ENCODE measurements at regions not wholly inside any gene's neighbourhood (a gene's known extent, or its start where the extent isn't known, plus 50 kb on each side); places are given as distances from the start of the nearest gene placed in this dataset.

DNA sequence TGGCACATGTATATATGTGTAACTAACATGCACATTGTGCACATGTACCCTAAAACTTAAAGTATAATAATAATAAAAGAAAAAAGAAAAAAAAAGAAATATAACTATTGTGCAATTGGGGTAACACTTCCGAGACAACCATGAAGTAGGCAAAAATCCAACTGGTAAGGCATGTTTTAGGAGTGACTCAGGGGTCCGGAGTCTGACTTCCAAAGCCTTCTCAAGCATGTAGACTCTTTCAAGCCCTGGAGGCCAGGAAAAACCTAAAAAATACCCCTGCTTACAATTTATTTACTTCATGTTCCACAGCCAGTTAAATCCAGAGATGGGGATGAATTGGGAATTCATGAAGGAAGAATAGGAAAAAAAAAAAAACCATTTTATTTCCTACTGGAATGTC is 161.3 kb upstream of the PHACTR1 start:
- no peak for DNase-seq

DNA sequence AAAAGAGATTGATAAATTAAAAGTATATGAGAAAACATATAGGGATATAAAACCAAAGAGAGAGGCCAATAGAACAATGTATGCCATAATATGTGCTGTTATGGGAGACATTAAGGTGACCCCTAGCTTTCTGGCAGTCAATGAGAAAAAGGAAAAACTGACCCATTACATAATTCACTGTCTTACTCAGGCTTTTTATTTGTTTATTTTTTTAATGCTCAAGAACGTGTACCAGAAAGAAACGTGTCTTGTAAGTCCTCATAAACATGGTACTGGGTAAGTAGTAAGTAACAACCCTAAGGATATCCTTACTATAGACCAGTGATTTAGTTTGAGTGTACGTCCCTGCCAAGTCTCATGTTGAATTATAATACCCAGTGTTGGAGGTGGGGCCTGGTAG is 160.8 kb upstream of the PHACTR1 start:
- no peak for DNase-seq

- no peak for DNase-seq
Observed at GRCh38 chr6:12557765-12558164, 158.8 kb upstream of the PHACTR1 start.

DNA sequence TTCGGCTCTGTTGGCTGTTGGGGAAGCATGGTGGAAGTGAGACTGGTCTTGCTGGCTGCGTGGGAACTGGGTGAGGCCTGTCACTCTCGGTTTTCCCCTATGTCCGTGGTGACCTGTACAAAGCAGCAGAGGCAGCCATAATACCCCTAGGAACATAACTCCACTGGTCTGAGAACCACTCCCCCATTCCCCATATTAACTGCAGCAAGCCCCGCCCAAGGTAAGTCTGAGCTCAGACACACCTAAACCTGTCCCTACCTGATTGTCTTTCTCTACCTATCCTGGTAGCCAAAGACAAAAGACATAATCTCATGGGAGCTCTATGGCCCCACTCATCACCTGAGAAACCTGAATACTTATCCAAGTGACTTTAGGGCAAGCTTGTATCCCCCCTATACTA is 156.3 kb upstream of the PHACTR1 start:
- no peak for DNase-seq

DNA sequence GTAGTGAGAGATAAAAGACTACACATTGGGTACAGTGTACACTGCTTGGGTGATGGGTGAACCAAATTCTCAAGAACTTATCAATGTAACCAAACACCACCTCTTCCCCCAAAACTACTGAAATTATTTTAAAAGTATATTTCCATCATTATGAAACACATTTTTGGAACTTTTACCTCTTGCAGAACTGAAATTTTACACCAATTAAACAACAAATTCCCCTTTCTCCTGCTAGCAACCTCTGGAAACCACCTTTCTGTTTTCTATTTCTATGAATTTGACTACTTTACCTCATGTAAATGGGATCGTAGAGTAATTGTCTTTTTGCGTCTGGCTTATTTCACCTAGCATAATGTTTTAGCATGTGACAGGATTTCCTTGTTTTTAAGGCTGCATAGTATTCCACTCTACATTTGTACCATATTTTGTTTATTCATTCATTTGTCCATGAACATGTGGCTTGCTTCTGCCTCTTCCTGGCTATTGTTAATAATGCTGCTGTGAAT is 149.9 kb upstream of the PHACTR1 start:
- DNase-seq: no peak

DNA sequence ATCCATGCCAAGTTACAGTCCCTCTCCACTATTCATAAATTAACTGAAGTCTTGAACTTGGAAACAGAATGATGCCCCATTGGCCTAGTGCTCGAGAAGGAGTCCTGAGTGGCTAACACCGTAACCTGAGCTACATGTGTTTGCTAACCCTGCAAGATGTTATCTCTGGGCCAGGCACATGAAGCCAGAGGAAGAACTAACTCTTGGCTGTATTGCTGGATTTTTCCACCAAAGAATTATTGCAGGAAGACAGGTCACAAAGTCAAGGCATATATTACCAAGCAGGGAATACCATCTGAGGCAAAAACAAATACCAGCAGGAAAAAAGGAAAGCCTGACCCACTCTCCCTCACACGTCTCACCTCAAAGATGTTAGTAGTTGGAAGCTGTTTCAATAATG is 148.9 kb upstream of the PHACTR1 start:
- no peak for DNase-seq

DNA sequence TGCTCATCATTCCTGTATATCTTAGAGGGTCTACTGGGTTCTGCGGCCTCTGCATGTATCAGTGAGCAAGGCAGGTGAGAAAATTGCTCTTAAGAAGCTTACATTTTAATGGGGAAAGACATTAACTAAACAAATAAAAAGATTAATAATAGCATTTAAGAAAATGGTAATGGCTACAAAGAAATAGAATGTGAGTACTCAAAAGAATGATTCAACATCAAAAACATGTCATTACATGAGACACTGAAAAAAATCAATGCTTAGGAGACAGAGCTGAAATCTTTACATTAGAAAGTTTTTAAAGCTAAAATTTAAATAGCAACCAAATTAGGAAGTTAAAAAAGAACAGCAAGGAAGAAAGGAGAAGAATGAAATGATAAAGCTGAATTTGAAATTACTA is 146.9 kb upstream of the PHACTR1 start:
- DNase-seq: no peak

- DNase-seq: no peak
Observed at GRCh38 chr6:12570461-12571030, 146.0 kb upstream of the PHACTR1 start.

GRCh38 chr6:12572896-12573827 is 143.4 kb upstream of the PHACTR1 start:
- DNase-seq: no peak

- no peak for DNase-seq
Observed at GRCh38 chr6:12575961-12576360, 140.6 kb upstream of the PHACTR1 start.

DNA sequence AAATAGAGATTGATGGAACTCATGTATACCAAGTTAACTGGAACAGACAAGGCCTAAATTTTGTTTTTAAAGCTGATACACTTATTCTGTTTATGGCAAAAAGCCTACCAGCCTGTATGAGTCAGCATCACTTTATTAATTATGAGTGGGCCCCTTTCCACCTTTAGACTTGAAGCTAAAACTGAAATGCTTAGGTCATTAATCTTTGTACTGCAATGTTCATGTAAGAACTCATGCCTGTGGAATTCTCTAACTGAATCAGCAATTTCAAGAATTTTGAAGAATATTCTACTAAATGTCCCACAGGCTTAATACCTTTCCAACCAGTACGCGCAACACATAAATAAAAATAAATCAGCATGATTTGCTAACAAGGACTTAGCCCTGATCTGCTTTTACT is 140.2 kb upstream of the PHACTR1 start:
- no peak for DNase-seq

GRCh38 chr6:12577124-12577850 is 139.3 kb upstream of the PHACTR1 start:
- DNase-seq: no peak

DNA sequence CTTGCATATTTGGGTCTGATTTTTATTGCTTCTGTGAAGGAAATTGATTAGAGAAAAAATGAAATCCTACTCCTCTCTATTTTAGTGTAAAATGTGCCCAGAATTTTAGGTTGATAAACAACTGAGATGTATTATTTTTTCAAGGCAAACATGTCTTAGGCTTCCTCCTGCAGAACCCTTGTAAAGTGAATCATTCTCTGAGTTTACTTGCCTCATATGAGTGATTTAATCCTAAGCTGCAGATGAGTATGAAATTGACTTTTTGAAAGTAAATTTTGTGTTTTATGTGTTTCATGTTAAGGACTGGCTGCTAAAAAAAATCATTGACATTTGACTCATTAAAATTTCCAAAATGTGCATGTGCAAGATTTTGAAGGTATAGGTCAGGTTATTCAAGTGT is 138.5 kb upstream of the PHACTR1 start:
- DNase-seq: no peak

DNA sequence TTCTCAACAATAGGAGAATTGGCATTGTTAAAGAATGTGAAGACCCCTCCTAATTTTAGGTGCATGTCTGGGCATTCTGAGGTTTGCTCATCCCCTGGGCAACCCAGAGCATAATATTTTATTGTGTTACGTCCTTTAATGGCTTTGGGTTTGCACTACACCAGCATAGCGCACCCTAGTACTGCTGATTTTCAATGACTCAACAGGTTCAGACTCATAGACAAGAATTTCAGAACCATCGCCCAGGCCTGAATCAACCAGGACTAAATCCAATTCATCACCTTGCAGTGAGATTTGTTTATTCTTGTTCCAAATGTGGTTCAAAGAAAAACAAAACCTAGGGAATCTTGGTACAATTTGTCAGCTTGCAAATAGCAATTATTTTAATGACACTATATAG is 137.8 kb upstream of the PHACTR1 start:
- no peak for DNase-seq

- no peak for DNase-seq
Observed at GRCh38 chr6:12580290-12580689, 136.3 kb upstream of the PHACTR1 start.

- DNase-seq: no peak
Observed at GRCh38 chr6:12582421-12583110, 134.0 kb upstream of the PHACTR1 start.

DNA sequence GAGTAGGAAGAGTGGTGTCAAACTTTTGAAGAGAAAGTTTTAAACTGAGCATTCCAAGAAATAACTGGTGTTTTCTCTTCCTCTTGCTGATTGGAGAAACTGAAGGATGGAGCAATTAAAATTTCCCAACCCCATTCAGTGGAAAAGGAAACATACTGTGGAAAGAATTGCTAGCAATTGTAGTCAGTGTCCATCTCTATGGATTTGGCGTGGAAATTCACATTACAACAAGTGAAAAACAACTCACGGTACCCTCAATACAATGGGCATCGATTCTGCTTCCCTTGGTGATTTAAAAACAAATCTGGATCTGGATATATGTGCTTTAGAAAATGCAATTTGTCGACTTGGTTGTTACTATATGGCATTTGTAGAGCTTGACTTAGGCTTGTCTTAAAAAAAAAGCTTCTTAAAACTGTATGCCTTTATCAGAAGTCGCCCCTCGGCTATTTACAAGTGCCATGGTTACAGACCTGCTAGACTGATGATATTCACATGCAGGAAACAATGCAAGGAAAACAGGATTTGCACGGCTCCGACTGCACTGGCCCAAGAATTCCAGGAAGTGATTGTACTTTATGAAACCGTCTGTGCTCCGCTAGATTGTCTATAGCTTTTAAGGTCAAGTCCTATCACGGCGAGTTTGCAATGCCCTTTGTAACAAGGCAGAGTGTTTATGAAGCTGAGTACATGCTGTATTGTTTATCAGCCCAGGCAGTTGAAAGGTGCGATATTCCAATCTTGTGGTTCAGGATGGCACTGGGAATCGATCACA is 131.7 kb upstream of the PHACTR1 start:
- DNase-seq: no peak

- no peak for DNase-seq
Observed at GRCh38 chr6:12585497-12585958, 131.0 kb upstream of the PHACTR1 start.

GRCh38 chr6:12586721-12587480 is 129.7 kb upstream of the PHACTR1 start:
- no peak for DNase-seq

- no peak for DNase-seq
Observed at GRCh38 chr6:12590901-12591300, 125.7 kb upstream of the PHACTR1 start.

DNA sequence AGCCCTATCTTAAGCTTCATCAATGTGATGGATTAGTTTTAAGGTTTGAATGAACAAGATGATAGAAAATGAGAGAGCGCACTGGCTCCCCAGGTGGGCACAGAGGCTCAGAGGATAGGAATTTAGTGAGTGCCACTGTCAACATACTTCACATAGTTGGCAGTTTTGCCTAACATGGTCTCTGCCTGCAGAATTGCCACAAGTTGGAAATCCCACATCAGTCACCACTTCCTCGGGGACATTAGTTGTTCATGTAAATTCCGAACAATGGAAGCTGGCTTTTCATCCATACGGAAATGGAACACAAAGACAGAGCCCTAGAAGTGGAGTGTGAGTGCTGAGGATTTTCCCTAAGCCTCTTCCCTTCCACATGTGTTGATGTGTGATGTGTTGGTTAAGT is 123.9 kb upstream of the PHACTR1 start:
- DNase-seq: no peak

Data from NCI-H146 (cell line).